ENCODE measurements at regions not wholly inside any gene's neighbourhood (a gene's known extent, or its start where the extent isn't known, plus 50 kb on each side); places are given as distances from the start of the nearest gene placed in this dataset.
"Not testable (repeated sequence)": the region's sequence is repeated elsewhere in the genome, so short reads cannot be mapped to it uniquely, and the experiment has no call there.

DNA sequence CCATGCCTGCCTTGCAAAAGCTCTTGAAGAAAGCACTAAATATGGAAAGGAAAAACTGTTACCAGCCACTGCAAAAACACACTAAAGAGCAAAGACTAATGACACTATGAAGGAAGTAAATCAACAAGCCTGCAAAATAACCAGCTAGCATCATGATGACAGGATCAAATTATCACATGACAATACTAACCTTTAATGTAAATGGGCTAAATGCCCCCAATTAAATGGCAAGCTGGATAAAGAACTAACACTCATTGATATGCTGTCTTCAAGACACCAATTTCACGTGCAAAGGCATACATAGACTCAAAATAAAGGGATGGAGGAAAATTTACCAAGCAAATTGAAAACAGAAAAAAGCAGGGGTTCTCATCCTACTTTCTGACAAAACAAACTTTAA is 231.8 kb upstream of the RGMB start:
- no peaks in the 10 kb centered on the region for H3K79me2 ChIP-seq (replicated peaks; ENCODE audit: insufficient read depth, low read length)
- no peak overlapping the region for H3K27ac ChIP-seq (ENCODE audit: low read length)
- H3K27me3 ChIP-seq (ENCODE audit: insufficient read depth, low read depth, low read length), result no peaks in the 10 kb centered on the region
- H3K9me3 ChIP-seq (ENCODE audit: low read length), result peaks cover 6% of the 10 kb centered on the region
- no peak overlapping the region for H3K9ac ChIP-seq (ENCODE audit: low read length)
- H3K4me3 ChIP-seq (ENCODE audit: low read length), result no peak overlapping the region
- H3K9me2 ChIP-seq (ENCODE audit: insufficient read depth, low read length), result no peaks in the 10 kb centered on the region
- H3K36me3 ChIP-seq (ENCODE audit: insufficient read depth, low read length), result no peaks in the 10 kb centered on the region
- no peaks in the 10 kb centered on the region for H4K20me1 ChIP-seq (ENCODE audit: insufficient read depth)
- no peak overlapping the region for H3K4me2 ChIP-seq (ENCODE audit: low read length)
- H3F3A ChIP-seq (ENCODE audit: insufficient read depth, low read length, poor library complexity, severe bottlenecking), result no peaks in the 10 kb centered on the region
- no peak overlapping the region for H2AFZ ChIP-seq (ENCODE audit: low read depth, low read length)
- TF ChIP-seq REST (IDR thresholded peaks at IDR 0.05; ENCODE audit: borderline replicate concordance), result no peak
- TF ChIP-seq EP300 (conservative IDR thresholded peaks at IDR 0.05; ENCODE audit: poor library complexity, severe bottlenecking), result no peak
- TF ChIP-seq RAD21 (conservative IDR thresholded peaks at IDR 0.05), result no peak
- TF ChIP-seq, protein P1, sequence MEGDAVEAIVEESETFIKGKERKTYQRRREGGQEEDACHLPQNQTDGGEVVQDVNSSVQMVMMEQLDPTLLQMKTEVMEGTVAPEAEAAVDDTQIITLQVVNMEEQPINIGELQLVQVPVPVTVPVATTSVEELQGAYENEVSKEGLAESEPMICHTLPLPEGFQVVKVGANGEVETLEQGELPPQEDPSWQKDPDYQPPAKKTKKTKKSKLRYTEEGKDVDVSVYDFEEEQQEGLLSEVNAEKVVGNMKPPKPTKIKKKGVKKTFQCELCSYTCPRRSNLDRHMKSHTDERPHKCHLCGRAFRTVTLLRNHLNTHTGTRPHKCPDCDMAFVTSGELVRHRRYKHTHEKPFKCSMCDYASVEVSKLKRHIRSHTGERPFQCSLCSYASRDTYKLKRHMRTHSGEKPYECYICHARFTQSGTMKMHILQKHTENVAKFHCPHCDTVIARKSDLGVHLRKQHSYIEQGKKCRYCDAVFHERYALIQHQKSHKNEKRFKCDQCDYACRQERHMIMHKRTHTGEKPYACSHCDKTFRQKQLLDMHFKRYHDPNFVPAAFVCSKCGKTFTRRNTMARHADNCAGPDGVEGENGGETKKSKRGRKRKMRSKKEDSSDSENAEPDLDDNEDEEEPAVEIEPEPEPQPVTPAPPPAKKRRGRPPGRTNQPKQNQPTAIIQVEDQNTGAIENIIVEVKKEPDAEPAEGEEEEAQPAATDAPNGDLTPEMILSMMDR (IDR thresholded peaks at IDR 0.05; ENCODE audit: poor library complexity, severe bottlenecking), result no peak
- no peak for TF ChIP-seq TAF1 (IDR thresholded peaks at IDR 0.05; ENCODE audit: low read depth)
- no peak for TF ChIP-seq EZH2 (IDR thresholded peaks at IDR 0.05; ENCODE audit: borderline replicate concordance, insufficient read depth, low read length, poor library complexity, severe bottlenecking)
- no peak for TF ChIP-seq SMC3 (conservative IDR thresholded peaks at IDR 0.05; ENCODE audit: poor library complexity)
- no peak for TF ChIP-seq POLR2AphosphoS5 (IDR thresholded peaks at IDR 0.05)
- no peak for TF ChIP-seq MXI1 (conservative IDR thresholded peaks at IDR 0.05; ENCODE audit: poor library complexity, severe bottlenecking)

GRCh38 chr5:98543490-98543889 is 230.0 kb upstream of the RGMB start:
- no peak overlapping the region for H3K9ac ChIP-seq (ENCODE audit: low read length)
- H3K27ac ChIP-seq (ENCODE audit: low read length), result no peak overlapping the region
- H3K4me2 ChIP-seq (ENCODE audit: low read length), result no peak overlapping the region
- H3K9me3 ChIP-seq (ENCODE audit: low read length), result peaks cover 6% of the 10 kb centered on the region
- H3K36me3 ChIP-seq (ENCODE audit: insufficient read depth, low read length), result no peaks in the 10 kb centered on the region
- no peak overlapping the region for H3K4me3 ChIP-seq (ENCODE audit: low read length)
- H3K27me3 ChIP-seq (ENCODE audit: insufficient read depth, low read depth, low read length), result no peaks in the 10 kb centered on the region
- H3K9me2 ChIP-seq (ENCODE audit: insufficient read depth, low read length), result no peaks in the 10 kb centered on the region
- no peaks in the 10 kb centered on the region for H4K20me1 ChIP-seq (ENCODE audit: insufficient read depth)
- H2AFZ ChIP-seq (ENCODE audit: low read depth, low read length), result no peak overlapping the region
- no peak for TF ChIP-seq REST (IDR thresholded peaks at IDR 0.05; ENCODE audit: borderline replicate concordance)
- no peak for TF ChIP-seq EZH2 (IDR thresholded peaks at IDR 0.05; ENCODE audit: borderline replicate concordance, insufficient read depth, low read length, poor library complexity, severe bottlenecking)
- no peak for TF ChIP-seq EP300 (conservative IDR thresholded peaks at IDR 0.05; ENCODE audit: poor library complexity, severe bottlenecking)
- no peak for TF ChIP-seq SMC3 (conservative IDR thresholded peaks at IDR 0.05; ENCODE audit: poor library complexity)
- TF ChIP-seq RAD21 (conservative IDR thresholded peaks at IDR 0.05), result no peak
- H3F3A ChIP-seq (ENCODE audit: insufficient read depth, low read length, poor library complexity, severe bottlenecking), result no peaks in the 10 kb centered on the region
- no peaks in the 10 kb centered on the region for H3K79me2 ChIP-seq (replicated peaks; ENCODE audit: insufficient read depth, low read length)

DNA sequence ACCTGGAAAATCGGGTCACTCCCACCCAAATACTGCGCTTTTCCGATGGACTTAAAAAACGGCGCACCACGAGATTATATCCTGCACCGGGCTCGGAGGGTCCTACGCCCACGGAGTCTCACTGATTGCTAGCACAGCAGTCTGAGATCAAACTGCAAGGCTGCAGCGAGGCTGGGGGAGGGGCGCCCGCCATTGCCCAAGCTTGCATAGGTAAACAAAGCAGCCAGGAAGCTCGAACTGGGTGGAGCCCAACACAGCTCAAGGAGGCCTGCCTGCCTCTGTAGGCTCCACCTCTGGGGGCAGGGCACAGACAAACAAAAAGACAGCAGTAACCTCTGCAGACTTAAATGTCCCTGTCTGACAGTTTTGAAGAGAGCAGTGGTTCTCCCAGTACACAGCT is 226.5 kb upstream of the RGMB start:
- not testable (repeated sequence) for H2AFZ ChIP-seq (ENCODE audit: low read depth, low read length); H3K4me2 ChIP-seq (ENCODE audit: low read length)

More for the DNA sequence above, 226.5 kb upstream of the RGMB start:
- not testable (repeated sequence) for H4K20me1 ChIP-seq (ENCODE audit: insufficient read depth); H3K9ac ChIP-seq (ENCODE audit: low read length); H3K27me3 ChIP-seq (ENCODE audit: insufficient read depth, low read depth, low read length); H3K9me2 ChIP-seq (ENCODE audit: insufficient read depth, low read length); H3F3A ChIP-seq (ENCODE audit: insufficient read depth, low read length, poor library complexity, severe bottlenecking); H3K4me3 ChIP-seq (ENCODE audit: low read length); H3K27ac ChIP-seq (ENCODE audit: low read length); H3K79me2 ChIP-seq (replicated peaks; ENCODE audit: insufficient read depth, low read length); H3K36me3 ChIP-seq (ENCODE audit: insufficient read depth, low read length); H3K9me3 ChIP-seq (ENCODE audit: low read length)
